ENCODE measurements at regions not wholly inside any gene's neighbourhood (a gene's known extent, or its start where the extent isn't known, plus 50 kb on each side); places are given as distances from the start of the nearest gene placed in this dataset.

DNA sequence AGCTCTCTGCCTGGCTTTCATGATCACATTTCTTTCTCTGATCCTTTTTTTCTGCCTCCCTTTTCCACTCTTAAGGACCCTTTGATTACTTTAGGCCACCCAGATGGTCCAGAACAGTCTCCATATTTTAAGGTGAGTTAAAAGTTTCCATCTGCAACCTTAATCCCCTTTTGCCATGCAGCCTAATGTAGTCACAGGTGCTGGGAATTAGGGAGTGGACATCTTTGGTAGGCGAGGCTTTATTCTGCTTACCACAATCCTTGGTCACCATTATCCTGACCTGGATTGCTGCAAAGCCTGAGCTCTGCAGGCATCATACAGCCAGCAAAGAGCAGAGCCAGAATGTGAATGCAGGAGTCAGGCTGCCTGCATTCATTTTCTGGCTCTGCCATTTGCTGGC, 95.9 kb downstream of the XCL2 start:
- BruUV-seq (replicated peaks), result no TSS peak
- H2AFZ ChIP-seq (ENCODE audit: control insufficient read depth, low read depth, low read length), result no peak overlapping the region
- no peak for TF ChIP-seq MLLT1 (IDR thresholded peaks at IDR 0.05)
- no peak for TF ChIP-seq PAX5 (IDR thresholded peaks at IDR 0.05; ENCODE audit: borderline replicate concordance, low read depth, low read length)
- TF ChIP-seq ATF7 (IDR thresholded peaks at IDR 0.05; ENCODE audit: low read depth), result no peak
- TF ChIP-seq KAT2A (conservative IDR thresholded peaks at IDR 0.05; ENCODE audit: control insufficient read depth, low read depth, low read length), result no peak
- TF ChIP-seq, protein P1, sequence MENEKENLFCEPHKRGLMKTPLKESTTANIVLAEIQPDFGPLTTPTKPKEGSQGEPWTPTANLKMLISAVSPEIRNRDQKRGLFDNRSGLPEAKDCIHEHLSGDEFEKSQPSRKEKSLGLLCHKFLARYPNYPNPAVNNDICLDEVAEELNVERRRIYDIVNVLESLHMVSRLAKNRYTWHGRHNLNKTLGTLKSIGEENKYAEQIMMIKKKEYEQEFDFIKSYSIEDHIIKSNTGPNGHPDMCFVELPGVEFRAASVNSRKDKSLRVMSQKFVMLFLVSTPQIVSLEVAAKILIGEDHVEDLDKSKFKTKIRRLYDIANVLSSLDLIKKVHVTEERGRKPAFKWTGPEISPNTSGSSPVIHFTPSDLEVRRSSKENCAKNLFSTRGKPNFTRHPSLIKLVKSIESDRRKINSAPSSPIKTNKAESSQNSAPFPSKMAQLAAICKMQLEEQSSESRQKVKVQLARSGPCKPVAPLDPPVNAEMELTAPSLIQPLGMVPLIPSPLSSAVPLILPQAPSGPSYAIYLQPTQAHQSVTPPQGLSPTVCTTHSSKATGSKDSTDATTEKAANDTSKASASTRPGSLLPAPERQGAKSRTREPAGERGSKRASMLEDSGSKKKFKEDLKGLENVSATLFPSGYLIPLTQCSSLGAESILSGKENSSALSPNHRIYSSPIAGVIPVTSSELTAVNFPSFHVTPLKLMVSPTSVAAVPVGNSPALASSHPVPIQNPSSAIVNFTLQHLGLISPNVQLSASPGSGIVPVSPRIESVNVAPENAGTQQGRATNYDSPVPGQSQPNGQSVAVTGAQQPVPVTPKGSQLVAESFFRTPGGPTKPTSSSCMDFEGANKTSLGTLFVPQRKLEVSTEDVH (IDR thresholded peaks at IDR 0.05; ENCODE audit: low read depth, partially characterized antibody), result no peak
- no peak for TF ChIP-seq TCF3 (IDR thresholded peaks at IDR 0.05; ENCODE audit: borderline replicate concordance, insufficient read depth, low read depth, low read length)
- no peak for TF ChIP-seq FOXM1 (IDR thresholded peaks at IDR 0.05; ENCODE audit: low read depth, low read length)
- TF ChIP-seq EZH2 (IDR thresholded peaks at IDR 0.05; ENCODE audit: borderline replicate concordance, control insufficient read depth, low read depth, low read length), result no peak
- TF ChIP-seq KLF5 (IDR thresholded peaks at IDR 0.05; ENCODE audit: partially characterized antibody), result no peak
- no peak for TF ChIP-seq BCL3 (IDR thresholded peaks at IDR 0.05; ENCODE audit: borderline replicate concordance, insufficient read depth, low read depth, low read length, poor library complexity, severe bottlenecking)
- TF ChIP-seq CEBPB (IDR thresholded peaks at IDR 0.05; ENCODE audit: borderline replicate concordance in 1 of 2, low read depth in 2 of 2, low read length in 2 of 2), result no peak
- TF ChIP-seq IRF5 (IDR thresholded peaks at IDR 0.05; ENCODE audit: borderline replicate concordance), result no peak
- no peak for TF ChIP-seq ZNF24 (IDR thresholded peaks at IDR 0.05)
- H3K9ac ChIP-seq (ENCODE audit: control insufficient read depth, insufficient read depth, low read length), result no peak overlapping the region
- H3K4me1 ChIP-seq (ENCODE audit: control insufficient read depth, insufficient read depth, low read length), result no peaks in the 10 kb centered on the region
- no peak overlapping the region for H3K27ac ChIP-seq (ENCODE audit: control insufficient read depth, insufficient read depth)
- H3K79me2 ChIP-seq (ENCODE audit: control insufficient read depth, insufficient read depth, low read length), result no peaks in the 10 kb centered on the region
- peaks cover 6% of the 10 kb centered on the region for H3K9me3 ChIP-seq (replicated peaks; ENCODE audit: control insufficient read depth, insufficient read depth, low read length)
- in situ Hi-C loops (cut with MboI), result loop anchor here (10.0 kb wide), 1 partner anchor 1097 kb away; no protein-coding TSS in a partner anchor
- intact Hi-C loops (cut with micrococcal nuclease; ENCODE audit: unreplicated experiment), result no loop called here
- DNase-seq (ENCODE audit: low read depth, low spot score), result no peak
- no peak for FAIRE-seq
- no peaks in the 10 kb centered on the region for H3K36me3 ChIP-seq (ENCODE audit: control insufficient read depth in 2 of 2, insufficient read depth in 2 of 2, low read length in 1 of 2)
- POLR2A ChIA-PET, result interaction anchor here (1.0 to 1.5 kb wide), 2 partner anchors 62 to 121 kb away, joined by 3 to 4 read pairs; no protein-coding TSS in a partner anchor
- H3K4me2 ChIP-seq (ENCODE audit: control insufficient read depth, insufficient read depth), result no peak overlapping the region
- H4K20me1 ChIP-seq (ENCODE audit: control insufficient read depth, insufficient read depth), result no peaks in the 10 kb centered on the region
- H3K27me3 ChIP-seq (replicated peaks in 1 of 2; ENCODE audit: control insufficient read depth in 2 of 2, insufficient read depth in 2 of 2, low read length in 1 of 2), result no peaks in the 10 kb centered on the region
- SMC1A ChIA-PET (ENCODE audit: uncharacterized antibody, unreplicated experiment), result interaction anchor here (0.7 to 16.8 kb wide), 11 partner anchors 10 to 669 kb away, joined by 3 to 314 read pairs (median 4); no protein-coding TSS in a partner anchor
- WGBS (ENCODE audit: insufficient coverage, insufficient replicate concordance, low lambda C conversion rate, missing lambda C conversion rate), result 0% methylated on average over 1 of the region's 1 CpG
- CTCF ChIA-PET, result interaction anchor here (0.8 to 6.0 kb wide), 4 partner anchors 8 to 1264 kb away, joined by 3 to 44 read pairs (median 5); no protein-coding TSS in a partner anchor
- RAD21 ChIA-PET (ENCODE audit: unreplicated experiment), result interaction anchor here (1.0 to 2.8 kb wide), 6 partner anchors 20 to 158 kb away, joined by 3 to 18 read pairs (median 6); no protein-coding TSS in a partner anchor
- H3K4me3 ChIP-seq, result no peak overlapping the region
- no peak for ATAC-seq

All from GM12878 (cell line).